ENCODE measurements at regions not wholly inside any gene's neighbourhood (a gene's known extent, or its start where the extent isn't known, plus 50 kb on each side); places are given as distances from the start of the nearest gene placed in this dataset.
A peak's percentile ranks its signal among the peaks of the same experiment; 100 is the strongest.
"Not testable (repeated sequence)": the region's sequence is repeated elsewhere in the genome, so short reads cannot be mapped to it uniquely, and the experiment has no call there.

DNA sequence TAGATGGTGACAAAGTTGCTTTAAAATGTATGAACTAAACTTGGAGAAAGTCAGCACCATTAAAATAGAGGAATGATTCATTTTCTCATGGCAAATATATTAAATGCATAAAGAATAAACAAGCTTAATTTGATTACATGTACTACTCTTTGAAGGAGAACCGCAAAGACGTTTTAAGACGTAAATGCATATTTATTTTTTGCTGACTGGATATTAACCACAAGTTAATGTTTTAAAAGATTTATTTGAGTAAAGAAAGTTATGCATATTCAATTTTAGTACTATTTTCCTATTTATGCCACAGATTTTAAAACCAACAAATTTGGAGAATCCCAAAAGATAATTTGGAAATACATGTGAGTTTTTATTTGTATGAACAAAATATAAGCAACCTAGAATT, 1121.9 kb downstream of the CDH8 start:
- intact Hi-C loops (cut with DNase I) = no loop called here

DNA sequence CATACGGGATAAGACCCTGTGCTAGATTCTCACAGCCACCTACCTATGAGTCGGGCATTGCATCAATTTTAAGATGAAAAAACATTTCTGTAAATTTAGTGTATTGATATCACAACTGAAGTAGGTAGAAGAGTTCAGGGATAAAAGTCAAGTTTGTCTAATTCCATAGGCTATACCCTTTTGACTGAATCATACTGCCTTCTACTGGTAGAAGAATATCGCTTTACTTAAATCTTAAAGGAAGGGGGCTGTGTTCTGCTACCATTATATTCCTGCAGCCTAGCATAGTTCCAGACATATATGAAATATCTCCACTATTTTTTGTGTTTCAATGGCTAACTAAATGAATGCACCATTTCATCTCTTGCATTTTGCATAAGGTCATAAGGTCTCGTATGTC, 1128.6 kb downstream of the CDH8 start:
- no peak for ATAC-seq
- intact Hi-C loops (cut with DNase I) = no loop called here

More for the DNA sequence above, 1121.9 kb downstream of the CDH8 start:
- DNase-seq (no peak), ATAC-seq (no peak)

DNA sequence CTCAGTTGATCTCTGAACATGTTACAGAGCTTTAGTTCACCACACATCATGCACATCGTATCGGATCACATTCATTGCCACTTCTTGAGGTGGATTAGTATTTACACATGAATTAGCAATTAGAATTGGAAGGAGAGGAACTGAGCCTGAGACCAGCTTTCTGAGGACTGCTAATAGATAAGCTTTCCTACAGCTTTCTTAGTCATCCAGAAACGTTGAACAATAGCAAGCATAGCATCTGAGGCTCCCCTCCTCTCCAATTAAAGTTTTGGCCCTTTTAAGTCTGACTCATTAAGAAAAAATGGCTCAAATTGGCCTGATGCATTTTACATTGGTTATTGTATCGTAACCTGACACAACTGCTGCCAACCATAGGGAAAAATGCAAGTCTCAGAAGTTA, 1130.4 kb downstream of the CDH8 start:
- DNase-seq = no peak
- no peak for ATAC-seq
- intact Hi-C loops (cut with DNase I) = no loop called here

More for the DNA sequence above, 1128.6 kb downstream of the CDH8 start:
- no peak for DNase-seq

DNA sequence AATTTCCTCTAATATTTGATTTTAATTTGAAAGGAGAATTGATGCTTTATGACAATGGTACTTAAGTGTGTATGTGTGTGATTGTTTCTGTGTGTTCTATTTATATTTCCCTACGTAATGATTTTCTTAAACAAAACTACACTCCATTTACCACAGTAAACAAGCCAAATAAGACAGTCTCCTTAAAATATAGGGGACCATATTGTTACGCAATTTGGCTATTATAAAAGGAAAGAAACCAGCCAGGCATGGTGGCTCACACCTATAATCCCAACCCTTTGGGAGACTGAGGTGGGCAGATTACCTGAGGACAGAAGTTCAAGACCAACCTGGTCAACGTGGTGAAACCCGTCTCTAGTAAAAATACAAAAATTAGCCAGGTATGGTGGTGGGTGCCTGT, 1134.1 kb downstream of the CDH8 start:
- ATAC-seq (no peak), DNase-seq (no peak)

DNA sequence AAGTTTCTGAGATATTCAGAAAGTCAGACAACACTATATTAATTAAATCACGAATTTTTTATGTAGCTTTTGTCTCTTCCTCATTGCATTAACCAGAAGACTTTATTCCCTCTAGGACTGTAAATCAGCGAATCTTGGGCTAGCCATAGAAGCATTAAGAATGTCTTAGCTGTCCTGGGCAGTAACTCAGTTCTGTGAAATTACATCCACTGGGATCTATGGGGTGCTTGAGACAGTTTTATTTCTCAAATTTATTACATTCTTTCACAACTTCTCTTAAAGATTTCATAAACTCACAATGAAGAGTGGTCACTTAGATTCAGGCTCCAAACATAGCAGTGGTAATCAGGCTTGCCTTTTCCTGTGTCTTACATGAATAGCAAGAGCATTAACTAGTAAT, 1153.4 kb downstream of the CDH8 start:
- intact Hi-C loops (cut with DNase I) = no loop called here
- no peak for DNase-seq
- no peak for ATAC-seq

More for the DNA sequence above, 1134.1 kb downstream of the CDH8 start:
- intact Hi-C loops (cut with DNase I) = no loop called here

DNA sequence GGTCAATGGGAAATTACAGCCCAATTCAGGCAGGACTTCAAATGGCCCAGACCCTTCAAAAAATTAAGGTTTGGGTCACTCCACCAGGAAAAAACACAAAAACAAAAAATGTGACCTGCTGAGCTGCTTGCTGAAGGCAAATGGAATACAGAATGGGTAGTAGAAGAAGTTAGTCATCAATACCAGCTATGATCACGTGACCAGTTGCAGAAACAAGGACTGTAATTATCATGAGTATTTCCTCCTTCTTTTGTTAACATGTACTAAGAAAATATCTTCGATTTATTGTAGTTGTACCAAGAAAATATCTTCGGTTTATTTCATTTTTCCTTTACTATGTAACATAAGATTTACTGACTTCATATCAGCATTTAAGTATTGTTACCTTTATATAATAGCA, 1183.6 kb downstream of the CDH8 start:
- ATAC-seq = no peak
- no peak for DNase-seq
- intact Hi-C loops (cut with DNase I) = no loop called here

DNA sequence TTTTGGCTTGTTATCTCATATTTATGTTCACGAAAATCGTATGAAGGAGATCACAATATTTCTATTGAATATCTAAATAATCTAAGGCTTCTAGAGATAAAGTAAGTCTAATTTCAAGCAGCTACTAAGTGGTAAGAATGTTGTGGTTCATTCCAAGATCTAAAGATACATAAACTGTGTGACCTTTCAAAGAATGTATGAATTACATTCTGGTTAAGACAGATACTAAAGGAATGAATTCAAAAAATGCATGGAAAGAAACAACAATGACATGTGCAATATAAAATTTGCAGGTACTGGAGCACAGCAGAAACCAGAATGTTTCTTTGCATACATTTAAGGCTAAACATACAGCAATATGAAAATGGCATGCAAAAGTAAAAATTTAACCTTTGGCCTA, 1214.6 kb downstream of the CDH8 start:
- intact Hi-C loops (cut with DNase I) = no loop called here
- no peak for ATAC-seq
- no peak for DNase-seq

DNA sequence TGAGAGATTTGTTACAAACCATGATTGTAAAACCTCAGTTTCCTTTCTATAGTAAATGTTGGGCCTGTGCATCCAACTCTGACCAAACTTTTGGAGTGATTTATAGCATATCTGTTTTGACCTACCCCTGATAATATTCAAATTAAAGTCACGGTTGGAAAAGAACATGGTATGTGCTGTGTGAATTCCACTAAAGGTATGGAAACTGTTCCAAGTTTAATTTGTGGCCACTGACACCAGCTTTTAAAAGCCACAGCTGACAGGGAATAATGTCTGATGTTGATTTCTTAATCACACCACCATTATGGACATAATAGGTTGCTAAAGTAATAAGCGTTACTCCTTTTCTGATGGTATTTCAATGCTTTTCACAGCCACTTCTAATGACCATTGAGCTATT, 1215.9 kb downstream of the CDH8 start:
- DNase-seq (no peak), ATAC-seq (no peak)
- intact Hi-C loops (cut with DNase I) = no loop called here

DNA sequence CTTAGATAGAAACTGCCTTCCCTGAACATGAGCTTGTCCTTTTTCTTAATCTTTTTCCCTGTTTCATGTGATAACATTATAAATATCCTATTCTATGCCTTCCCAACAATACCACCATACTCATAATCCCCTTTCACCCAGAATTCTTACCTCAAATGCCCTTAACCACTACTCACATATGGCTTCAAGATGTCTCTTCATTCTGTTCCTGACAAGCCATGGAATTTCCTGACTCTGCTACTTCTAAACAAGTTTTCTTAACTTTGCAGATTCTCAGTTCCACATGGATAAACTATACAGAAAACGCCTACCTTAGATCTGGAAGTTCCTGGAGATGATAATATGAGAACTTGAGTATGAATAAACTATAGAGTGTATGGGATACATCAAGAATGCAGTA, 1217.8 kb downstream of the CDH8 start:
- intact Hi-C loops (cut with DNase I) = no loop called here
- no peak for DNase-seq
- ATAC-seq = no peak

DNA sequence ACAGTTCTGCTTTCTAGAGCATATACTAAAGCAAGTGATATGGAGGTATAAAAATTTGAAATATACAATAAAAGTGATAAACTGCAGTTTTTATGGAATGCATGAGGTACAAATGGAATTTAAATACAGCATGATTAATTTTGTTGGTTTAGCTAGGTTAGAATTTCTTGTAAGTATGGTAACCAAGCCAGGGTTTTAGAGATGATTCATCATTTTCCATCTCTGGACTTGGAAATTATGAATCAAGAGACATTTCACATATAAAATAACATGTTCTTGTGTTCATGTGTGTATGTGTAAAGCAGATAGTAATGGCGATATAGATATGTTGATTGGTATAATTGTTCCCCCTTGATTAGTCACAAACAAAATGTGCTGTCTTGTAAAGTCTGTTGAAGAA, 1219.8 kb downstream of the CDH8 start:
- ATAC-seq (no peak), DNase-seq (no peak)
- intact Hi-C loops (cut with DNase I) = no loop called here

DNA sequence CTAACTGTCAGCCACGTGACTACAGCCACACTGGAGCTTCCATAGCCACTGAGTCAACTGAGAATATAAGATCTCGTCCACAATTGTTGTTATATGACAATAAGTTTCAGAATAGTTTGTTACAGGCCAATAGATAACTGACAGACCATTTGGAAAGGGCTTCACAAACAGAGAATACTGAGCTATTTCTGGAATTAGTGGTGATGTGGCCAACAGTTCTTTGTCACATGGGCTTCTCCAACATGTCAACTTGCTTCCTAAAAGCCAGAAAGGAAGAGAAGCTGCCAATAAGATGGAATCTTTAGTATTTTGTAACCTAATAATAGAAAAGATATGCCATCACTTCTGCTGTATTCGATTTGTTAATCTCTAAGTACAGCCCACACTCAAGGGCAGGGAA, 1220.4 kb downstream of the CDH8 start:
- intact Hi-C loops (cut with DNase I) = no loop called here
- ATAC-seq (peak in 1 of 2 donors; percentile 44), DNase-seq (no peak)

DNA sequence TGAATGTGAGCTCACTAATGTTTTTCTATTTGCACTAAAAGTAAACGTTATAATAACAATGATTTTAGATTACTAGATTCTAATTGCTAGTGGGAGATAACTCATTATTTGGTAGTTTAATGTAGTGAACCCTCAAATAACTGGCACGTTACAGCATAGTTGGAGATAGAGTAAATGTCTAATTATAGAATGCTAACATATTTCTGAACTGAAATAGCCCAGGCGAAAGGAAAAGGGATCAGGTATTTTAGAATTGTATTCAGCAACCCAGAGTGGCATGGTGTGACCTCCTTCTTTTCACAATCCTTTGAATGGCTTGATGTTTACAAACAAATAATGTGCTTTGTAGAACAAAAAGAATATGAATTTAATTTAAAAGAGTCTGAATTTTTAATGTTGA, 1221.2 kb downstream of the CDH8 start:
- peak; percentile 42 to 61 for ATAC-seq
- no peak for DNase-seq
- intact Hi-C loops (cut with DNase I) = no loop called here

DNA sequence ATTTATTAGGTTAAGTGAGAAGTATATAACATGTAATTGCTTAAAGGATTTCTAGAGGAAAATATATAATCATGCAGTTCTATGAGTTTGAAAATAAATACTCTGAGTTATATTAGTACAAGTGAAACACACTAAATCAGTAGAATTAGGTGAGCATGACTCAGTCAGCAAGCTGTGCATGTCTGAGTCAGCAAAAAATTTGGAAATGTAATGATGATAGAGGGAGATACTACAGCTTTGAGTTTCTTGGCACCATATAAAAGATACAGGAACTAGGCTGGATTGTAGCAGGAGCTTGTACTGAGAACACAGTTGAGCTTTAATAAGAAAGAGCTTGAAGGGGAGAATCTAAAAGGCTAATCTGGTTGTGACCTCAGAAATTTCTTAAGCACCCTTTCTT, 1224.6 kb downstream of the CDH8 start:
- intact Hi-C loops (cut with DNase I) = no loop called here
- ATAC-seq (peak in 1 of 2 donors; percentile 81), DNase-seq (no peak)

DNA sequence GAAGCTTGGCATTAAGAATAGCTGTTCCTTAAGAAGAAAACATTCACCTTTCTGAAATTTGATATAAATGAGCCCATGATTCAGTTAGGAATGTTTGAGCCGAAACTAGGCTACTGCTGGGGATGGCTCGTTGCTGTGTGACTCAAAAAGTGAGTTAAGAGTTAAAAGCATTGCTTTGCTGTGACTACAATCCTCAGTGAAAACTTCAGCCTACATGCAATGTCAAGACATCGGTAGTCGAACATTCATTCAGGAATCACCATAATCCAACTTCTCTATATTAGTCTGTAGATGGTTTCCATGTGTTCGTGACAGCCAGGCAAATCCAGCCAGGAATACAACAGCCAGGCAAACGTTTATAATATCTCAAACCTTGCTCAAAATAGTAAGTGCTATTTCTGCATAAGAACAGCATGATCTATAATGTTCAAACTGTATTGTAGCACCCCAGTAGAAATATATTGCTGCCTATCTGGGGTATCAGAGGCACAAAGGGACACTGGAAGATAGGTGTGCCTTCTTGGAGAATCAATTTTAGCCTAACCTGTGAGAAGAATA, 1225.1 kb downstream of the CDH8 start:
- intact Hi-C loops (cut with DNase I) = no loop called here
- no peak for ATAC-seq

DNA sequence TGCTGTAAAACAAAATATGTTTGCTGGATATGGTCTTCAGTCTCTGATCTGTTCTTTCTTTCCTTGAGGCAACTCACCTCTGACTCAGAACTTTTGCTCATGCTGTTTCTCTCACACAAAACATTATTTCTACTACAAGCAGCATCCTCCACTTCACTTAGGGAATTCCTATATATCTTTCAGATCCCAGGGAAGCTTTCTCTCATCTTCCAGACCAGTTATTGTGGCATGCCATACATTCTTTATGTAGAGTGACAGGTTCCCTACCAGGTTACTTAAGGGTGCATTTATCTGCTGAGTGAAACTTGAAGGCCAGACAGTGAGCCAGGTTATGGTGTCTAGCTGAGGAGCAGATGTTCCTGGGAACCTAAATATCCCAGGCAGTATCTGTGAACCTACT, 1226.0 kb downstream of the CDH8 start:
- no peak for DNase-seq
- intact Hi-C loops (cut with DNase I) = no loop called here
- ATAC-seq = peak in 1 of 2 donors; percentile 38

More for the DNA sequence above, 1225.1 kb downstream of the CDH8 start:
- no peak for DNase-seq

DNA sequence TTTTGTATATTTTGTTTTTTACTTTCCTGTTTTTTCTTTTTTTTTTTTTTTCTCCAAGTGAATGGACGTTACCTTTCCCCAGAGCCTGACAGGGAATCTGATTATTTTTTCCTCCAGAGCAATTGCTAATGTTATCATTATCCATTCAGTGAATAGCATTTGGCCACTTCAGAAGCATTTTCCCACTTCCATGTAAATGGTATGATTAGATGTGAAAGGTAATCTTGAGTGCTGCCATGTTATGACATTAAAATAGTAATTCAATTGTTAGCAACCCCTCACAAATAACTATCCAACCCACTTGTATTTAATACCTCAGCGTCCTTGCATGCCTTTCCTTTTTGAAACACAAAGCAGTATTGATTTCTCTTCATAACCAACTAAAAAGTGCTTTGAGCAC, 1243.8 kb downstream of the CDH8 start:
- ATAC-seq (no peak), DNase-seq (no peak)
- intact Hi-C loops (cut with DNase I) = no loop called here

DNA sequence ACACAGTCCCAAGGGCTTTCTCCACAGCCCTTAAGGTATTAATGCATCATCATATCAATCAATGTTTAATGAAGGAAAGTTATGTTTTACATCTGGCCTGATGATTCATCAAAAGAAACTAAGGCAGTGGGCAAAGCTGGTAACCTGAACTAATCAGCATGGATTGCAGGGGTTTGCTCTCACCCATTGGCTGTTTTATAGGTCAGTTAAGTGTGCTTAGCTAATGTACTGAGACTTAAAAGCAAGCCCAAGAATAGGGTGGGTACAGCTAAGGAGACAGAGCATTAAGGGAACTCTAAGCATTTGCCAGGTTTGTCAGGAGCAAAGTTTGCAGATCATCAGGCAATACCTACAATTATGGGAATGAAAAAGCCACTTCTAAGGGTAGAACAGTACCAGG, 1247.6 kb downstream of the CDH8 start:
- ATAC-seq (no peak), DNase-seq (no peak)
- intact Hi-C loops (cut with DNase I) = no loop called here

DNA sequence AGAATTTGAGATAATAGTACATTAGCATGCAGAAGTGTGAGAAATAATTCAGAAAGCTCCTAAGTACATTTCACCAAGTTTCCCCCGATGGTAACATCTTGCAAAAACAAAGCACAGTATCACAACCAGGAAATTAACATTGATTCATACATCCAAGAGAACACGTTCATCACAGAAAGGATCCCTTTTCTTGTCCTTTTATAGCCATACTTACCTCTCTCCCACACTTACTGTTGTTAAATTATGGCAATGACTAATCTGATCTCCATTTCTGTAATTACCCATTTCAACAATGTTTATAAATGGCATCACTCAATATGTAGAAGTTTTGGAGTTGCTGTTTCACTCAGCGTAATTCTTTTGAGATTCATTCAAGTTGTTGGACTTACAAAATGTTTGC, 1260.0 kb downstream of the CDH8 start:
- ATAC-seq = no peak
- intact Hi-C loops (cut with DNase I) = no loop called here
- no peak for DNase-seq

DNA sequence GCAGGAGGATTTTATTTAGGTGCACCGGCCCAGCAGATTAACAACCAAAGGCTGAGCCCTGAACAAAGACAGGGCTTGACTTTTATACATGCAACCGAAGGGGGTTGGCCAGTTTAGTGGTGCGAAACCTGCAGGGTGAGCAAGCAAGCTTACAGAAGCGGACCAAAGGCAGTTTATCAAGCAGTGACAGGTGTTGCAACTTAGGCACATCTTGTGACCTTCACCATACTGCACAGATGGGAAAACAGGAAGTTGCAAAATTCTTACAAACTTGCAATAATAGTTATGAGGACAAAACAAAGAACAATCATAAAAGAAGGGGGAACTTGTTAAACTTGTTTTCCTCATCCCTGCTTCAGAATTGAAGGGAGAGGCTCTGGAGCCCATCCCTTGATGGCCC, 1265.1 kb downstream of the CDH8 start:
- no peak for DNase-seq
- ATAC-seq = no peak
- intact Hi-C loops (cut with DNase I) = no loop called here

DNA sequence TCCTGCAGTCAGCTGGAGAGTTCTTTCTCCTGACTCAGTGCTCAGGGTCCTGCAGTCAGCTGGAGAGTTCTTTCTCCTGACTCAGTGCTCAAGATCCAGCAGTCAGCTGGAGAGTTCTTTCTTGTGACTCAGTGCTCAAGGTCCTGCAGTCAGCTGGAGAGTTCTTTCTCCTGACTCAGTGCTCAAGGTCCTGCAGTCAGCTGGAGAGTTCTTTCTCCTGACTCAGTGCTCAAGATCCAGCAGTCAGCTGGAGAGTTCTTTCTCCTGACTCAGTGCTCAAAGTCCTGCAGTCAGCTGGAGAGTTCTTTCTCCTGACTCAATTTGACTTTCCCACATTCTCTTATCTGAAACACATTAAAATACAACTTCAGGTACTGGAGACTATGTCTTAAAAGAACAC, 1265.9 kb downstream of the CDH8 start:
- intact Hi-C loops (cut with DNase I); DNase-seq; ATAC-seq: not testable (repeated sequence)

DNA sequence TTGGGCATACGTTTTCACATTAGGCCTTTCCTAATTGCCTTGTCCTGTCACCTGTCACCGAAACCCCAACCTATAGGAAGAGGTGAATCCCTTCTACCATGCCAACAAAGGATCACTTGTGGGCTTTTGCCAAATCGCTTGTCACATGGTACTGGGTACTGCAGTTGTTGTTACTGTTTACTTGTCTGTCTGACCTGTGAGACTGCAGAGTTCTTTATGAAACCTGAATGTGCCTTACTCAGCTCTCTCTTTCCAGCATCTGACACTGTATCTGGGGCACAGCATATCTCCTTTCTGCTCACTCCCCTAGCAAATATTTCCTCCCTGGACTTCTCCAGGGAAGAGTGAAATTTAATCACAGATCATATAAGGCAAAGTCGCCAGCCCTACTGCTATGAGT, 1272.4 kb downstream of the CDH8 start:
- no peak for ATAC-seq
- intact Hi-C loops (cut with DNase I) = no loop called here
- no peak for DNase-seq

DNA sequence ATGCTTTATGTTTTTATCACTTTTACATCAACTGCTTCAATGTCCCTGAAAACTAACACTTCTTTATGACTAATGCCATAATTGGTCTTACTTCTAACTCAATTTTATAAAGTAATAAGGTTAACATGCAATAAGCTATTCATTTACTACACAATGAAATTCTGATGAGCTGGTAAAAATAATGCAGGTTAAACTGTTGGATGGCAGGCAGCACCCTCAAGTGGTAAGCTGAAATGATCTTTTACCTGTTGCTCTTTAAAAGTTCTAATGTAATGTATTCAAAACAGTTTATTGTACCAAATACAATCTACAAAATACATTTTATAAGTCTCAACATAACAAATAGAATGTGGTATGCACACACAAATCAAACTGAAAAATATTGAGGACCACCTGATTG, 1280.3 kb downstream of the CDH8 start:
- intact Hi-C loops (cut with DNase I) = no loop called here
- ATAC-seq (no peak), DNase-seq (no peak)

Measured in left cardiac atrium (tissue), 4 donors.